Prostate gland (tissue), 2 donors: ENCODE measurements at regions not wholly inside any gene's neighbourhood (a gene's known extent, or its start where the extent isn't known, plus 50 kb on each side); places are given as distances from the start of the nearest gene placed in this dataset.

Source experiments
- CTCF ChIP-seq, 4 experiments: fragments of 200-600 bp in 2 of 4; fragments of 450-650 bp in 2 of 4; sonication (generic) in 2 of 4; IDR thresholded peaks; 1 replicate in 3 of 4; 2 replicates in 1 of 4; pipeline ENCODE4 v1.5.1; 2016 to 2019; ENCODE audit warnings: antibody characterized with exemption in 4 of 4, mild to moderate bottlenecking in 2 of 4, moderate library complexity in 2 of 4
- POLR2A ChIP-seq: fragments of 450-650 bp; IDR thresholded peaks from one replicate; pipeline ENCODE4 v1.6.1; 2016; ENCODE audit warnings: antibody characterized with exemption, mild to moderate bottlenecking

- TF ChIP-seq CTCF (IDR thresholded peaks at IDR 0.05) (no peak), POLR2A (no peak)
These were observed 198.8 kb downstream of the DCDC2C start for GRCh38 chr2:3902131-3902530.
